ENCODE measurements at regions not wholly inside any gene's neighbourhood (a gene's known extent, or its start where the extent isn't known, plus 50 kb on each side); places are given as distances from the start of the nearest gene placed in this dataset.

GRCh38 chr3:68060191-68060590 lies 405.8 kb upstream of the SUCLG2 start:
- TF ChIP-seq POLR2A (IDR thresholded peaks at IDR 0.05): no peak
- no peak for TF ChIP-seq CTCF (IDR thresholded peaks at IDR 0.05 in 8 of 11, conservative IDR thresholded peaks at IDR 0.05 in 3 of 11)
- TF ChIP-seq POLR2AphosphoS5 (IDR thresholded peaks at IDR 0.05): no peak
